NCI-H446 treated with DMSO at 0.1 percent for 48 hours (cell line): ENCODE measurements at regions not wholly inside any gene's neighbourhood (a gene's known extent, or its start where the extent isn't known, plus 50 kb on each side); places are given as distances from the start of the nearest gene placed in this dataset.
"Not testable (repeated sequence)": the region's sequence is repeated elsewhere in the genome, so short reads cannot be mapped to it uniquely, and the experiment has no call there.

Experiments
- DNase-seq: peaks from one replicate; lab custom pipeline; 2025; lab: John Stamatoyannopoulos, UW

GRCh38 chr14:30373526-30373925, 185.4 kb upstream of the G2E3 start:
- DNase-seq = no peak

GRCh38 chr14:30375296-30375892, 183.6 kb upstream of the G2E3 start:
- DNase-seq = peak; percentile 27

GRCh38 chr14:30381861-30382480, 177.0 kb upstream of the G2E3 start:
- DNase-seq = peak; percentile 73

GRCh38 chr14:30385925-30386324, 173.0 kb upstream of the G2E3 start:
- DNase-seq = no peak

GRCh38 chr14:30387871-30388270, 171.1 kb upstream of the G2E3 start:
- no peak for DNase-seq

- DNase-seq = peak; percentile 99
Observed at GRCh38 chr14:30389134-30389876, 169.7 kb upstream of the G2E3 start.

GRCh38 chr14:30389877-30390385, 169.0 kb upstream of the G2E3 start:
- DNase-seq = no peak

- DNase-seq = no peak
Observed at GRCh38 chr14:30395065-30395464, 163.9 kb upstream of the G2E3 start.

- no peak for DNase-seq
Observed at GRCh38 chr14:30402846-30403245, 156.1 kb upstream of the G2E3 start.

- no peak for DNase-seq
Observed at GRCh38 chr14:30403791-30404190, 155.2 kb upstream of the G2E3 start.

GRCh38 chr14:30409508-30410015, 149.4 kb upstream of the G2E3 start:
- DNase-seq = not testable (repeated sequence)

- no peak for DNase-seq
Observed at GRCh38 chr14:30410986-30411385, 148.0 kb upstream of the G2E3 start.

GRCh38 chr14:30413184-30413583, 145.8 kb upstream of the G2E3 start:
- not testable (repeated sequence) for DNase-seq

GRCh38 chr14:30417121-30417520, 141.8 kb upstream of the G2E3 start:
- DNase-seq = no peak

- DNase-seq = no peak
Observed at GRCh38 chr14:30417999-30418398, 141.0 kb upstream of the G2E3 start.

GRCh38 chr14:30419037-30419436, 139.9 kb upstream of the G2E3 start:
- DNase-seq = no peak

GRCh38 chr14:30420515-30420914, 138.4 kb upstream of the G2E3 start:
- no peak for DNase-seq

GRCh38 chr14:30426463-30426862, 132.5 kb upstream of the G2E3 start:
- DNase-seq = no peak

GRCh38 chr14:30427401-30427800, 131.6 kb upstream of the G2E3 start:
- DNase-seq = no peak

GRCh38 chr14:30427846-30428245, 131.1 kb upstream of the G2E3 start:
- DNase-seq = no peak

- DNase-seq = no peak
Observed at GRCh38 chr14:30431552-30431951, 127.4 kb upstream of the G2E3 start.

GRCh38 chr14:30440961-30441360, 118.0 kb upstream of the G2E3 start:
- peak; percentile 82 for DNase-seq
